Endothelial cell of umbilical vein (primary cell): ENCODE measurements at regions not wholly inside any gene's neighbourhood (a gene's known extent, or its start where the extent isn't known, plus 50 kb on each side); places are given as distances from the start of the nearest gene placed in this dataset.

Experiments used
- POLR2A ChIP-seq: IDR thresholded peaks from 2 replicates; pipeline ENCODE4 v1.6.1; 2012; ENCODE audit warnings: low read depth, mild to moderate bottlenecking, control low read depth, low read length
- POLR2AphosphoS5 ChIP-seq: IDR thresholded peaks from 2 replicates; pipeline ENCODE4 v1.6.1; 2012; ENCODE audit warnings: low read depth, mild to moderate bottlenecking, control low read depth, low read length, moderate library complexity; ENCODE audit not compliant: insufficient read depth
- TF ChIP-seq, protein P1 (sequence below): IDR thresholded peaks from 2 replicates; pipeline ENCODE4 v1.6.1; 2011; ENCODE audit not compliant: insufficient read depth, insufficient read length
- TF ChIP-seq, protein P2 (sequence below), 2 donors: IDR thresholded peaks; 1 replicate in 1 of 2; 2 replicates in 1 of 2; pipeline ENCODE4 v1.5.1; 2011; ENCODE audit warnings: low read length in 2 of 2, mild to moderate bottlenecking in 2 of 2, moderate library complexity in 2 of 2, control low read depth in 1 of 2, inconsistent platforms in 1 of 2, low read depth in 1 of 2; ENCODE audit not compliant: insufficient read depth in 1 of 2; ENCODE audit errors: extremely low read depth in 1 of 2

DNA sequence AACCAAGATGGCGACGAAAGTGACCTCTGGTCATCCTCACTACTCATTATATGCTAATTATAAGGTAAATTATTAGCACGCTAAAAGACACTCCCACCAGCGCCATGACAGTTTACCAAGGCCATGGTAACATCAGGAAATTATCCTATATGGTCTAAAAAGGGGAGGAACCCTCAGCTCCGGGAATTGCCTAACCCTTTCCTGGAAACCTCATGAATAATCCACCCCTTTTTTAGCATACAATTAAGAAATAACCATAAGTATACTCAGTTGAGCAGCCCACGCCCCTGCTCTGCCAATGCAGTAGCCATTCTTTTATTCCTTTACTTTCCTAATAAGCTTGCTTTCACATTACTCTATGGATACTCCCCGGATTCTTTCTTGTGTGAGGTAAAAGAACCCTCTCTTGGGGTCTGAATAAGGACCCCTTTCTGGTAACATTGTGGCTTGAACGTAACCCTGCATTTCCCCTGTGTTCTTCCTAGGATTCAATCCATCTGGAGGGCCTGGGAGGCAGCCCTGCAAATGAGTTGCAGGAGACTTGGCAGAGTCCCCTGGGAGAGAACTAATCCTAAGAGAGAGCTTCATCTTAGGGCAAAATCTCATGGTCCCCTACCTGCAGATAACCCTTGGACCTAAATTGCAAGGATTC is 225.6 kb upstream of the JARID2 start:
- TF ChIP-seq POLR2A, result no peak
- TF ChIP-seq, protein P1, sequence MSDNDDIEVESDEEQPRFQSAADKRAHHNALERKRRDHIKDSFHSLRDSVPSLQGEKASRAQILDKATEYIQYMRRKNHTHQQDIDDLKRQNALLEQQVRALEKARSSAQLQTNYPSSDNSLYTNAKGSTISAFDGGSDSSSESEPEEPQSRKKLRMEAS, result no peak
- TF ChIP-seq, protein P2, sequence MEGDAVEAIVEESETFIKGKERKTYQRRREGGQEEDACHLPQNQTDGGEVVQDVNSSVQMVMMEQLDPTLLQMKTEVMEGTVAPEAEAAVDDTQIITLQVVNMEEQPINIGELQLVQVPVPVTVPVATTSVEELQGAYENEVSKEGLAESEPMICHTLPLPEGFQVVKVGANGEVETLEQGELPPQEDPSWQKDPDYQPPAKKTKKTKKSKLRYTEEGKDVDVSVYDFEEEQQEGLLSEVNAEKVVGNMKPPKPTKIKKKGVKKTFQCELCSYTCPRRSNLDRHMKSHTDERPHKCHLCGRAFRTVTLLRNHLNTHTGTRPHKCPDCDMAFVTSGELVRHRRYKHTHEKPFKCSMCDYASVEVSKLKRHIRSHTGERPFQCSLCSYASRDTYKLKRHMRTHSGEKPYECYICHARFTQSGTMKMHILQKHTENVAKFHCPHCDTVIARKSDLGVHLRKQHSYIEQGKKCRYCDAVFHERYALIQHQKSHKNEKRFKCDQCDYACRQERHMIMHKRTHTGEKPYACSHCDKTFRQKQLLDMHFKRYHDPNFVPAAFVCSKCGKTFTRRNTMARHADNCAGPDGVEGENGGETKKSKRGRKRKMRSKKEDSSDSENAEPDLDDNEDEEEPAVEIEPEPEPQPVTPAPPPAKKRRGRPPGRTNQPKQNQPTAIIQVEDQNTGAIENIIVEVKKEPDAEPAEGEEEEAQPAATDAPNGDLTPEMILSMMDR (IDR thresholded peaks at IDR 0.05; ENCODE audit: extremely low read depth in 1 of 2, insufficient read depth in 1 of 2, low read depth in 1 of 2, low read length in 2 of 2), result no peak
- TF ChIP-seq POLR2AphosphoS5, result no peak
